ENCODE measurements at regions not wholly inside any gene's neighbourhood (a gene's known extent, or its start where the extent isn't known, plus 50 kb on each side); places are given as distances from the start of the nearest gene placed in this dataset.
A peak's percentile ranks its signal among the peaks of the same experiment; 100 is the strongest.

GRCh38 chr14:34063470-34064164, 112.7 kb upstream of the EGLN3 start (continued):
- TF ChIP-seq MLXIP (CRISPR knock-in tag; IDR thresholded peaks at IDR 0.05; ENCODE audit: borderline replicate concordance) = no peak
- peak; percentile 92 for TF ChIP-seq SAP130 (CRISPR knock-in tag; IDR thresholded peaks at IDR 0.05; ENCODE audit: low read depth)
- TF ChIP-seq ZNF841 (CRISPR knock-in tag; IDR thresholded peaks at IDR 0.05; ENCODE audit: borderline replicate concordance) = 0 out of 2 replicates have a peak, but pooled peaks have one; percentile 18
- no peak for TF ChIP-seq CSRNP2 (CRISPR knock-in tag; conservative IDR thresholded peaks at IDR 0.05; ENCODE audit: low read depth)
- no peak for TF ChIP-seq SRSF1 (optimal IDR thresholded peaks at IDR 0.05; ENCODE audit: low read depth, low read length)
- peak; percentile 86; the same call in 1 of the 2 replicates for TF ChIP-seq SOX5 (CRISPR knock-in tag; IDR thresholded peaks at IDR 0.05; ENCODE audit: borderline replicate concordance)
- no peak for TF ChIP-seq ETV6 (CRISPR knock-in tag; conservative IDR thresholded peaks at IDR 0.05)
- peak; percentile 55 for TF ChIP-seq ZMYM3 (CRISPR knock-in tag; IDR thresholded peaks at IDR 0.05)
- TF ChIP-seq ZNF550 (CRISPR knock-in tag; IDR thresholded peaks at IDR 0.05; ENCODE audit: borderline replicate concordance) = no peak
- TF ChIP-seq PRDM4 (CRISPR knock-in tag; IDR thresholded peaks at IDR 0.05; ENCODE audit: borderline replicate concordance) = no peak
- no peak for TF ChIP-seq ZSCAN21 (CRISPR knock-in tag; IDR thresholded peaks at IDR 0.05; ENCODE audit: borderline replicate concordance)
- TF ChIP-seq SIN3B (IDR thresholded peaks at IDR 0.05; ENCODE audit: low read length) = no peak
- TF ChIP-seq EHMT2 (IDR thresholded peaks at IDR 0.05; ENCODE audit: borderline replicate concordance, low read depth, low read length) = no peak
- TF ChIP-seq ZNF17 (CRISPR knock-in tag; IDR thresholded peaks at IDR 0.05) = no peak
- TF ChIP-seq SIX1 (CRISPR knock-in tag; IDR thresholded peaks at IDR 0.05; ENCODE audit: borderline replicate concordance) = no peak
- no peak for TF ChIP-seq ZNF253 (CRISPR knock-in tag; IDR thresholded peaks at IDR 0.05; ENCODE audit: borderline replicate concordance)
- peak; percentile 24; the same call in 1 of the 2 replicates for TF ChIP-seq HNF1A (IDR thresholded peaks at IDR 0.05; ENCODE audit: low read depth)
- no peak for TF ChIP-seq HNF1A (CRISPR knock-in tag; IDR thresholded peaks at IDR 0.05; ENCODE audit: borderline replicate concordance)

Measured in HepG2 (cell line).